NT2/D1 (cell line): ENCODE measurements at regions not wholly inside any gene's neighbourhood (a gene's known extent, or its start where the extent isn't known, plus 50 kb on each side); places are given as distances from the start of the nearest gene placed in this dataset.
"Not testable (repeated sequence)": the region's sequence is repeated elsewhere in the genome, so short reads cannot be mapped to it uniquely, and the experiment has no call there.

ENCODE experiments used
- DNase-seq: peaks from one replicate; pipeline ENCODE4 v3.0.0-alpha.2; 2011; ENCODE audit warnings: low read depth, low spot score
- H3K27me3 ChIP-seq: 2 replicates; pipeline ENCODE4 v1.6.0; 2011; ENCODE audit warnings: mild to moderate bottlenecking; ENCODE audit not compliant: insufficient read length, insufficient read depth
- H3K36me3 ChIP-seq: 2 replicates; pipeline ENCODE4 v1.6.1; 2011; ENCODE audit warnings: mild to moderate bottlenecking, low read length, mixed read lengths; ENCODE audit not compliant: insufficient read depth, insufficient read length
- H3K4me1 ChIP-seq: 2 replicates; pipeline ENCODE4 v1.5.1; 2011; ENCODE audit not compliant: insufficient read depth, insufficient read length
- H3K4me3 ChIP-seq: 2 replicates; pipeline ENCODE4 v1.5.1; 2011; ENCODE audit warnings: low read depth; ENCODE audit not compliant: insufficient read length
- H3K9ac ChIP-seq: 2 replicates; pipeline ENCODE4 v1.6.0; 2011; ENCODE audit warnings: low read depth; ENCODE audit not compliant: insufficient read length
- H3K9me3 ChIP-seq: 2 replicates; pipeline ENCODE4 v1.5.1; 2011; ENCODE audit warnings: mild to moderate bottlenecking, low read length; ENCODE audit not compliant: insufficient read depth
- SUZ12 ChIP-seq: IDR thresholded peaks from 2 replicates; pipeline ENCODE4 v1.6.1; 2011; ENCODE audit not compliant: insufficient read length, insufficient read depth; ENCODE audit errors: extremely low read depth
- YY1 ChIP-seq: IDR thresholded peaks from 2 replicates; pipeline ENCODE4 v1.6.1; 2011; ENCODE audit not compliant: insufficient read length, insufficient read depth
- ZNF274 ChIP-seq: IDR thresholded peaks from 2 replicates; pipeline ENCODE4 v1.6.1; 2011; ENCODE audit warnings: mild to moderate bottlenecking, low read depth, low read length

DNA sequence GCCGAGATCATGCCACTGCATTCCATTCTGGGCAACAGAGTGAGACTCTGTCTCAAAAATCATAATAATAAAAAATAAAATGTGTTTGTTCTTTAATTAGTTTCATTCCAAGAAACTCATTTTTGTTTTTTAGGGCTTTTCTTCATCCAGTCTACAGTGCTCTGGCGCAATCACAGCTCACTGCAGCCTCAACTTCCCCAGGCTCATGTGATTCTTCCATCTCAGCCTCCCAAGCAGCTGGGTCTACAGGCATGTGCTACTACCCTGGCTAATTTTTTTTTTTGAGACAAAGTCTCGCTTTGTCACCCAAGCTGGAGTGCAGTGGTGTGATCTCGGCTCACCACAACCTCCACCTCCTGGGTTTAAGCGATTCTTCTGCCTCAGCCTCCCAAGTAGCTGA is 143.6 kb upstream of the JARID2 start:
- H3K9me3 ChIP-seq = no peaks in the 10 kb centered on the region
- no peak for DNase-seq
- H3K4me3 ChIP-seq = no peak overlapping the region
- TF ChIP-seq SUZ12 (no peak), ZNF274 (no peak), YY1 (no peak)
- no peaks in the 10 kb centered on the region for H3K27me3 ChIP-seq
- H3K9ac ChIP-seq = no peak overlapping the region
- no peaks in the 10 kb centered on the region for H3K4me1 ChIP-seq
- no peaks in the 10 kb centered on the region for H3K36me3 ChIP-seq

GRCh38 chr6:15106958-15107643 is 138.8 kb upstream of the JARID2 start:
- H3K4me3 ChIP-seq = no peak overlapping the region

DNA sequence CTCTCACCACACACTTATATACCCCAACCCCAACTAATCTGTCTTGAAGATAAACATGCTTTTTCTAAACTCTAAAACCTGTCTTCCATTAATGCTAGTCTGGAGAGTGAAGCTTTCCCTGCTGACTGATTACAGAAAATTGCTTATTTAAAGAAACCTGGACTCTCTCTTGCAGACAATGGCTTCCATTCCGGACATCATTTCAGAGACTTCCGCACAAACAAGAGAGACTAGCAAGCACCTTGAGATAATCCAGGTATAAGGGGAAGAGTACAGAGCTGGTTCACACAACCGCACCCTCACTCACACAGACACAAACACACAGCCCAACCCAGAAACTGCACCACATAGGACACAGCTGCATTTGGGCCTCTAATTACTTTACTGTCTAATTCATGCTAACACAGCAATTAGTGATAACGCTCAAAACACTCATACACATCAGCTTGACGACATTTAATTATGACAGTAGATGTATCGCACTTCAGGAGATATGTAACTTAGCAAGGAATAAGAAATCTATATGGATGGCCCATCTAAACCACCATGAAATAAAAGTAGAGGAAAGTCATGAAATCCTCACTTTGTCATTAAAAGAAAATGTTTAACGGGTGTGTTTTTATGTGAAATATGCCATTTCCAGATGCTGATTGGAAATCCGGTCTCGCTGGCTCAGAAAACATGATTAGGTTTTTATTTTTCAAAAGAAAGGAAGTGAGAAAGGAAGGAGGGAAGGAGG is 138.1 kb upstream of the JARID2 start:
- Histone ChIP-seq H3K27me3 (no peaks in the 10 kb centered on the region), H3K36me3 (no peaks in the 10 kb centered on the region), H3K4me3 (no peak overlapping the region), H3K9ac (no peak overlapping the region), H3K9me3 (no peaks in the 10 kb centered on the region), H3K4me1 (no peaks in the 10 kb centered on the region)
- TF ChIP-seq ZNF274 (no peak), YY1 (no peak), SUZ12 (no peak)
- DNase-seq = no peak

More at GRCh38 chr6:15106958-15107643, 138.8 kb upstream of the JARID2 start:
- Histone ChIP-seq H3K27me3 (no peaks in the 10 kb centered on the region), H3K9me3 (no peaks in the 10 kb centered on the region), H3K4me1 (no peaks in the 10 kb centered on the region), H3K36me3 (no peaks in the 10 kb centered on the region), H3K9ac (no peak overlapping the region)
- no peak for DNase-seq
- TF ChIP-seq ZNF274 = no peak
- no peak for TF ChIP-seq SUZ12
- TF ChIP-seq YY1 = no peak

DNA sequence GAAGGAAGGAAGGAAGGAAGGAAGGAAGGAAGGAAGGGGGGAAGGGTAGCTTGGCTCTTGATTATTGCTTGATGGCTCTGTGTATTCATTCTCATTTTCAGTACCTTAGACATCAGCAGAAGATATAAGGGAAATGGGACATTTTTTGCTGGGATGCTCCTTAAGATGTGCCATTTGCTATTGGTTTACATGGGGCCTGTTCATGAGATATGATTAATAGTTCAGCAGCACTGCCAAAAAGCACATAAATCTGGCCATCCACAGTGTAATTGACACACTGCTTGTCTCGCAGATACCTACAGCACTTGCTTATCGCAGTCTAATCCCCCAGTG is 137.5 kb upstream of the JARID2 start:
- no peak overlapping the region for H3K4me3 ChIP-seq
- no peak overlapping the region for H3K9ac ChIP-seq
- DNase-seq = no peak
- H3K4me1 ChIP-seq = no peaks in the 10 kb centered on the region
- no peaks in the 10 kb centered on the region for H3K27me3 ChIP-seq
- no peaks in the 10 kb centered on the region for H3K36me3 ChIP-seq
- TF ChIP-seq YY1 (no peak), SUZ12 (no peak), ZNF274 (no peak)
- H3K9me3 ChIP-seq = no peaks in the 10 kb centered on the region

- Histone ChIP-seq H3K27me3 (no peaks in the 10 kb centered on the region), H3K4me3 (no peak overlapping the region), H3K36me3 (no peaks in the 10 kb centered on the region), H3K9ac (no peak overlapping the region), H3K4me1 (no peaks in the 10 kb centered on the region), H3K9me3 (no peaks in the 10 kb centered on the region)
- no peak for TF ChIP-seq ZNF274
- DNase-seq = no peak
These were observed 136.4 kb upstream of the JARID2 start for GRCh38 chr6:15109338-15110090.

DNA sequence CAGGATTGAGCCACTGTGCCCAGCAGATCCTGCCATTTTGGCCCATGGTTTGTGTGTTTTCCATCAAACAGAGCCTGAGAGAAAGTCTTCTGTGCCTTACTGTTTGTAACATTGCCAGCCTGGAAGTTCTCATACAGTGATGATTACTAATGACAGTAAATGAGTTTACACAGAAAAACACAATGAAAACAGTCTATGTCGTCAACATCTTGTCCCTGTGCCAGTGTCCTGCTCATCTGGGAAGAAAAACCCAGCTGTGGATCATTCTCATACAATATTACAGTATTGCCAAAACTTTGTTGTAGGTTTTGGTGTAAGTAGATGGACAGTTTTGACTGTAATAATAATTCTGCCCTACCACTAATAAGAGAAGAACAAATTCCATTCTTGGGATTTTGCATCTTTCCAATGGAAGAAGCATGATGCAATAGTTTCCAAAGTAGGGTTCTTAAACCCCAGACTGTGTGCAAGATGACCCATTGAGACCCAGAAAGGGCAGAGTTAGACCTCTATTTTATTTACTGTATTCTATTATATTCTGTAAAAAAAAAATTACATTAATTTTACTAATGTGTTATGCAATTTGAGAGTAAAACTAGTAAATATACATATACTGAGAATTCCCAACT is 135.0 kb upstream of the JARID2 start:
- DNase-seq = no peak
- no peaks in the 10 kb centered on the region for H3K4me1 ChIP-seq
- H3K9ac ChIP-seq = no peak overlapping the region
- no peaks in the 10 kb centered on the region for H3K27me3 ChIP-seq
- no peaks in the 10 kb centered on the region for H3K36me3 ChIP-seq
- no peak overlapping the region for H3K4me3 ChIP-seq
- no peak for TF ChIP-seq ZNF274
- no peak for TF ChIP-seq SUZ12
- no peak for TF ChIP-seq YY1
- H3K9me3 ChIP-seq = no peaks in the 10 kb centered on the region

GRCh38 chr6:15111576-15111975 is 134.3 kb upstream of the JARID2 start:
- H3K36me3 ChIP-seq, H3K4me1 ChIP-seq, H3K4me3 ChIP-seq, H3K27me3 ChIP-seq, H3K9ac ChIP-seq, H3K9me3 ChIP-seq, DNase-seq: not testable (repeated sequence)
